IPS-15b (cell line): ENCODE measurements at regions not wholly inside any gene's neighbourhood (a gene's known extent, or its start where the extent isn't known, plus 50 kb on each side); places are given as distances from the start of the nearest gene placed in this dataset.
"Not testable (repeated sequence)": the region's sequence is repeated elsewhere in the genome, so short reads cannot be mapped to it uniquely, and the experiment has no call there.

Source experiments
- H3K27me3 ChIP-seq: one replicate; pipeline ENCODE4 v1.6.1; 2013; ENCODE audit warnings: low read length; ENCODE audit not compliant: control insufficient read depth, insufficient read depth
- H3K36me3 ChIP-seq: one replicate; pipeline ENCODE4 v1.6.1; 2013; ENCODE audit warnings: low read length; ENCODE audit not compliant: control insufficient read depth, insufficient read depth
- H3K4me1 ChIP-seq: one replicate; pipeline ENCODE4 v1.6.1; 2013; ENCODE audit warnings: mild to moderate bottlenecking, low read length; ENCODE audit not compliant: control insufficient read depth, insufficient read depth
- H3K4me3 ChIP-seq: one replicate; pipeline ENCODE4 v1.5.1; 2013; ENCODE audit warnings: low read depth, low read length
- H3K9ac ChIP-seq: one replicate; pipeline ENCODE4 v1.6.1; 2013; ENCODE audit warnings: low read depth, mild to moderate bottlenecking, low read length
- H3K9me3 ChIP-seq: one replicate; pipeline ENCODE4 v1.6.1; 2013; ENCODE audit warnings: mild to moderate bottlenecking, low read length; ENCODE audit not compliant: control insufficient read depth, insufficient read depth

DNA sequence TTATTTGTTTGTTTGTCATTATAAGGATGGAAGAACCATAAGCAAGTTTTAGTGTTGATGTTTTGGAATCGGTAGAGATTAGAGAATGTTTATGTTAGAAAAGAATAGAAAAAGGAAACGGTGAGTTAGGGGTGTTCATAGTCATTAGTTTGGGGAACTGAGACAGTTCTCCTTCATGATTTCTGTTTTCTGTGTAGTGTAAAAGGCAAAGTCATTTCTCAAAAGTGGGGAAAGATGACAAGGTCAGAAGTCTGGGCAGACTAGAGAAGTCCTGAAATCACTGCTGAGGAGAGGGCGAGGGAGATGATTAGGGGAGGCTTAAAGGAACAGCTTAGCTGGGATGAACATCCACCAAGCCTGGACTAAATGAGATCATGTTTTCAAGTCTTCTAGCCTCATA is 498.9 kb downstream of the TTLL7 start:
- H3K36me3 ChIP-seq: no peaks in the 10 kb centered on the region
- H3K9me3 ChIP-seq: no peaks in the 10 kb centered on the region
- peak overlapping the region; percentile 9 for H3K9ac ChIP-seq
- H3K4me1 ChIP-seq: no peaks in the 10 kb centered on the region
- no peak overlapping the region for H3K4me3 ChIP-seq
- no peaks in the 10 kb centered on the region for H3K27me3 ChIP-seq

DNA sequence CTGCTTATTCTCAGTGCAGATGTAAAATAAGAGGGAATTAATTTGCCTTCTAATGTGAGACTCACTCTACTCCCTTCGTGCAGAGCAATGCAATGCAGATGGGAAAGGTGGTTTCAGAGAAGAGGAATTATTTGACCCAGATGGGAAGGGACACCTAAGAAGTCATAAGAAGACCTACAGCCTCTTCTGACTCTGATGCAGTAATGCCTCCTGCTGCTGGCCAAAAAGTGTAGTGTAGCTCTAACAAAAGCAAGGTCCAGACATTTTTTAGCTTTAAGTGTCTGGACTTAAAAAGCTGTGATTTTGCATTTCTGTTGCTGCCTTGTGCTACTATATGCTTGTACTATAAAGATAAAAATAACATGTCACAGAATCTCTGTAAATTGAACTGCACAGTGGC is 501.4 kb downstream of the TTLL7 start:
- no peaks in the 10 kb centered on the region for H3K36me3 ChIP-seq
- H3K4me1 ChIP-seq: no peaks in the 10 kb centered on the region
- no peaks in the 10 kb centered on the region for H3K27me3 ChIP-seq
- H3K9ac ChIP-seq: no peak overlapping the region
- no peaks in the 10 kb centered on the region for H3K9me3 ChIP-seq
- no peak overlapping the region for H3K4me3 ChIP-seq

DNA sequence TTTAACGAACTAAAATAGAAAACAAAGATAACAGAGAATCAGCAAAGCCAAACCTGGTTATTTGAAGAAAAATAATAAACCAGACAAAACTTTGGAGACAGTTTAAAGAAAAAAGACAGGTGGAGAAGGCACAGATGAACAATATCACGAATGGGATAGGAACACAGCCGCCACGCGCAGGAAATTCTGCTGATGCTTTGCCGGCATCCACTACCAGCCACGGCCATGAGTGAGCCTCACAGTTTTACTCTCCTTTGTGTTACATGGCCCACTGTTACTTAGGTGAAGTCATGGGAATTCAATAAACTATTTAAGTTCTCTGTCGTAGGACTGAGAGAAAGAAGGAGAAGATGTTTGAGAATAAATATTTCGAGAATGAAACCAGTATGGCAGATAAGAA is 503.4 kb downstream of the TTLL7 start:
- Histone ChIP-seq H3K4me1 (no peaks in the 10 kb centered on the region), H3K4me3 (no peak overlapping the region), H3K9me3 (no peaks in the 10 kb centered on the region), H3K9ac (no peak overlapping the region), H3K27me3 (no peaks in the 10 kb centered on the region), H3K36me3 (no peaks in the 10 kb centered on the region)

DNA sequence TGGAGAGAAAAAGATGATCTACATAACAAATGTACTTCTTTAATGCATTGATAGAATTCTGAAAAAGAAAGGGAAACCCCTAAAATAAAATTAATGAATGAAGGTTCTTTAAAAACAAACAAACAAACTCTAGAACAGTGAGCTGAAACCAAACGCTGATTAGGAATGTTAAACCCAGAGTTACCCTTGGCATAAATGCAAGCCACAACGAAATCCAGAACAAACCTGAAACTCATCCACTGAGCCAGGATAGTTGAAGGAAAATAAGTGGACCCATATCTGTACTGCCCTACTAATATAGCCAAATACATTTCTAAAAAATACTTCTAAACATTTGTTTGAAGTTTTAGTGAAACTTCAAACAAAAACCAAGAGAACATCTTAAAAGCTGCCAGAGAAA is 505.3 kb downstream of the TTLL7 start:
- Histone ChIP-seq H3K9ac (no peak overlapping the region), H3K36me3 (no peaks in the 10 kb centered on the region), H3K4me3 (no peak overlapping the region), H3K4me1 (no peaks in the 10 kb centered on the region), H3K9me3 (no peaks in the 10 kb centered on the region), H3K27me3 (no peaks in the 10 kb centered on the region)

DNA sequence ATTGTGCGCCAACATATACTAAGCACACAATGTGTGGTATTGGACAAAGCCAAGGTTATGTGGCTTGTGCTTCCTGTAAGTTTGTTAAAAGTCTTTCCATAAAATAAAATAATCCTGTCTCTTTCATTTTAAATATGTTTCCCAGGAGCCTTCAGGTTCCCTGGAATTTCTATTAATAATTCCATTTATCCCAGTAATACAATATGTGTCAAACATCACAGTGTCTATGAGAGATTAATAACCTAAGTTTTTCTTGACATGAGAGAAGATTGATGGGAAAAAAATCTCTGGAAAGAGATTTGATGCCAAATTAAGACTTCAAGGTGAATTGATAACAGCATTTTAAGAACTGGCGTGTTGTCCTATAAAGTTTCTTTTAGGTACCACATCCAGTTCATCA is 507.0 kb downstream of the TTLL7 start:
- Histone ChIP-seq H3K4me1 (no peaks in the 10 kb centered on the region), H3K9me3 (no peaks in the 10 kb centered on the region), H3K36me3 (no peaks in the 10 kb centered on the region), H3K9ac (no peak overlapping the region), H3K27me3 (no peaks in the 10 kb centered on the region), H3K4me3 (no peak overlapping the region)

DNA sequence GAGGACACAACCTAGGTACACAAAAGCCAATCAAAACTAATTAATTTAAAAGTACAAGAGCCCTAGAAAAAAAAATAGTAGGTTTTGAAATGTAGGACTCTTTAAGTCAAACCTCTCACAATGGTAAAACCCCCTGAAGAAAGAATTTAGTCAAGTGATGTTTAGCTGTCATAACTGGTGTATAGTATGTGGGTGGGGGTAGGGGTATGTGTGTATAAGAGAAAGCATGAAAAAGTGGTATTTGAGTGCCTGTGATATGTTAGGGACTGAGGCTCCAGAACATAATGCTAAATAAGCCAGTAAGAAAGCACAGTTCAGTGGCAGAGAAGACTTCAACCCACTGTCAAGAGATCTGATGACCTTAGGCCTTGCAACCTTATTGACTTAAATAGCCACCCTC is 507.9 kb downstream of the TTLL7 start:
- Histone ChIP-seq H3K9ac (no peak overlapping the region), H3K4me3 (no peak overlapping the region), H3K4me1 (no peaks in the 10 kb centered on the region), H3K36me3 (no peaks in the 10 kb centered on the region), H3K9me3 (no peaks in the 10 kb centered on the region), H3K27me3 (no peaks in the 10 kb centered on the region)

DNA sequence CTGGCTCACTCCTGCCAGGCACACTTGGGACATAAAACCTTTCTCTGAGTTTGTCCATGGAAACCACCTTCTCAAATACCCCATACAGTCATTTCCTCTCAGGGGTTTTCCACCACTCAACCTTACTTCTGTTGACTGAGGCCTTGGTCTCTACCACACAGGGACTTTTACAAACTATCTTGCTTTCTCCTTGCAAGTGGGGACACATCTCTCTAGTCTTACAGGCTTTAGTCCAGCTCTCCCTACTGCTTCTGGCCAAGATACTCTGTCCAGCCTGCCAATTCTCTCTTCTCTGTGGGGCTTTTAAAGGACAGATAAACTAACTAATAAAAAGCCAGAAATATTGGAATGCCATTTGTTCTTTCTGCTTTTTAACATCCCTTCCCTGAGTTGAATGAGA is 510.8 kb downstream of the TTLL7 start:
- H3K27me3 ChIP-seq, H3K9me3 ChIP-seq, H3K9ac ChIP-seq, H3K4me1 ChIP-seq, H3K4me3 ChIP-seq, H3K36me3 ChIP-seq: not testable (repeated sequence)

DNA sequence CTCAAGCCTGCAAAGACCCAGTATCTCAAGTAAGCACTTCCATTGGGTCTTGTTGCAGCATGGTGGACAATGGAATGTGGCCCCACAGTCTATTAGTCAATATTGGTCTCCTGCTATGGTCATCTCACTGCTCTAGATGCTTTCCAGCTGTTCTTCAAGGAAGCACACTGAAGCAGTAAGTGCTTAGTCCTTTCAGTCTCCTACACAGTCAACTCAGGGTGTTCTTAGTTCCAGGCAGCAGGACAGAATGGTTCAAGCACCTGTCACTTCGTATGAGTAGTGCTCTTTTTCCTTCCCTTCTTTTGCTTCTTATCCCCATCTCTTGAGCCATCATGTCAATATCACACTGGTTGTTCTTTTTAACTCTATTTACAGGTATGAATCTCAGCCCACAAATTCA is 511.5 kb downstream of the TTLL7 start:
- H3K36me3 ChIP-seq, H3K27me3 ChIP-seq, H3K9ac ChIP-seq, H3K4me3 ChIP-seq, H3K9me3 ChIP-seq, H3K4me1 ChIP-seq: not testable (repeated sequence)

DNA sequence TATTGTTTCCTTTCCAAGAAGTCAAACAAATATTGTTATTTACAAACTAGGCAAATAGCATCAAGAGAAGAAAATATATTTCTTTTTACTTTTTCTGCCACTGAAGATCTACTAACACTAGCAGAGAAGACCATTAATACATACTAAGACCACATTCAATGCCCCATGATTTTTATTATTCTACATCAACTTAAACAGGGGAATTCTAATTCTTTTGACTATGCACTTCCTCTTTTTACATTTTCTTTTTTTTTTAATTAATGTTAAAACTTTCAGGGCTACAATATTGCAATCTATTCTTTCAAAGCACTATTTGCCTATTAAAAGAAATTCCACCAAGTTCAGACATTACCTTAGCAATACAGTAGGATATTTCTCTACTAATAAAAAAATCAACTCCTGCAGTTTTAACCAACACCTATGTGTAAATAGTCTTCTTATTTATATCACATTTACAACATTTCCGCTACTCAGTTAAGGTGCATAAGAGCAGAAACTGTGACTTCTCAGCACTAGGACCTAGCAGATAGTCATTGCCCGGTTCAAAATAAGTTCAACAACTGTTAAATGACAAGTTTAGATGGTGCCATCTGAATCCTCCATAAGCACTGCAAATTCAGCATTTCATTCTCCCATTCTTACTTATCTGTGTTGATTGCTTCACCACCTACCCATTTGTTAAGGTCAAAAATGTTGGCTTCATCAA is 513.5 kb downstream of the TTLL7 start:
- H3K9ac ChIP-seq, H3K9me3 ChIP-seq, H3K4me1 ChIP-seq, H3K36me3 ChIP-seq, H3K4me3 ChIP-seq, H3K27me3 ChIP-seq: not testable (repeated sequence)

DNA sequence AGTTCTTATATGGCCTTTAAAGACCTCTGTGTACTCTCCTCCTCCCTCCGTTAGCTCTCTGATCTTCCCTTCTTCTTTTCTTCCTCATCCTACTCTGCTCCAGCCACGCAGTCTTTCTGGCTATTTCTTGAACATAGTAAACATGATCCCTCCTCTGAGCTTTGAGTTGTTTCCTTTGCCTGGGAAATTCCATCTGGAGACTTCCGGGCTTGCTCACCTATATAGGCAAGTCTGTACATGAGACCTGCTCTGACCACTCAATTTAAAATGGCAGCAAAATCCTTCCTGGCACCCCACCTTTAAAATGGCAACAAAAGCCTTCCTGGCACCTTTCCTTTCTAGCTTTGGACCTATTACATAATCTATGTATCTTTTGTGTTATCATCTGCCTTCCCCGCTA is 517.6 kb downstream of the TTLL7 start:
- not testable (repeated sequence) for H3K36me3 ChIP-seq, H3K4me3 ChIP-seq, H3K4me1 ChIP-seq, H3K27me3 ChIP-seq, H3K9ac ChIP-seq, H3K9me3 ChIP-seq

DNA sequence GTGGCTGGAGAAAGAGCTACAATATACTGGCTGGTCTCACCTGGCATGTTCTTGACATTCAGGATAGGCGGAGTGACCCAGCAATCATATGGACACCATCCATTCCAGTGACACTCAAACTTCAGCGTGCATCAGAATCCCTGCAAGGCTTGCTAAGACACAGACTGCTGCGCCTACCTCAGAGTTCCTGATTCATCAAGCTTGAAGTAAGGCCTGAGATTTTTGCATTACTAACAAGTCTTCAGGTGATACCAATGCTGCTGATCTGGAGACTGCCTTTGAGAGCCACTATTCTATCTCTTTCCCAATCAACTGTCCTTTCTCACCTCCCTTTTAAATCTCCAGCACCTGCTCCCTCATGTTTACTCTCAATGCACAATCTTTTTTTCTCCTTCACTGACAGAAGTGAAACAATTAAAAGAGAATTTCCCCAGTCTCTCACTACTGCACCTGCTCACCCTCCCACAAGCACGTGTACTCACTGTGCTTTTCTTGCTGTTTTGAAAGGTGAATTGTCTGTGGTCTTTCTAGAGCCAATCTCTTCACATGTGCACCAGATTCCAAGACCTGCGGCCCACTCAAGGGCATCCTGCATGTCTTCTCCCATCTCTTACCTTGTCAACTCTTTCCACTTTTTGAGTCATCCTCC is 519.2 kb downstream of the TTLL7 start:
- not testable (repeated sequence) for H3K4me3 ChIP-seq, H3K27me3 ChIP-seq, H3K36me3 ChIP-seq, H3K9ac ChIP-seq, H3K9me3 ChIP-seq, H3K4me1 ChIP-seq

DNA sequence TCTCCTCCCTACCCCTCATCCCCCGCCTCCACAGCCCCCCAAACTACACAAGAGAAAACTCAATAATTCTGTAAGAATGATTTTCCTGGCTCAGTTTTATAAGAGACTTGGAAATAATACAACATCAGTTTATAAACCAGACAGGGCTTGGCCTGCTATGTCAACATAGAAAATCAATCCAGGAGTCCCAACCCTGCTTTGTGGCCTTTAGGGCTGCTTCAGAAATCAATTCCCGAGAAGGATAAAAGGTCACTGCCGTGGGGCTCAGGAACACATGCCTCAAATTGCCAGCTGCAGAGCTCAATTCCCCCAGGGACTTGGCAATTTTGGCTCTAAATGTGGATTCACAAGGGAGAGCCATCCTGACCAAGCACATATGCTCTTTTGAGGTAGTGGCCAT is 520.8 kb downstream of the TTLL7 start:
- H3K4me3 ChIP-seq, H3K36me3 ChIP-seq, H3K27me3 ChIP-seq, H3K4me1 ChIP-seq, H3K9me3 ChIP-seq, H3K9ac ChIP-seq: not testable (repeated sequence)
